ENCODE measurements at regions not wholly inside any gene's neighbourhood (a gene's known extent, or its start where the extent isn't known, plus 50 kb on each side); places are given as distances from the start of the nearest gene placed in this dataset.

- Histone ChIP-seq H3K4me1 (ENCODE audit: control insufficient read depth, insufficient read depth, low read length, poor library complexity, severe bottlenecking) (no peaks in the 10 kb centered on the region), H3K36me3 (ENCODE audit: control insufficient read depth, insufficient read depth, low read length) (no peaks in the 10 kb centered on the region), H3K9me3 (ENCODE audit: control insufficient read depth, low read length) (no peaks in the 10 kb centered on the region), H3K4me3 (ENCODE audit: extremely low read depth, insufficient read depth, low read length, poor library complexity, severe bottlenecking) (no peak overlapping the region), H3K27ac (ENCODE audit: low read depth, low read length, severe bottlenecking) (no peak overlapping the region)
- 81 to 90% methylated on average over 11 to 16 of the region's 16 CpGs for WGBS, 2 experiments (ENCODE audit: insufficient coverage in 2 of 2)
Measured at GRCh38 chr3:139281522-139282196, 62.2 kb upstream of the MRPS22 start.

- WGBS, 2 experiments (ENCODE audit: insufficient coverage in 2 of 2), result 100% methylated on average over 1 to 2 of the region's 4 CpGs
- Histone ChIP-seq H3K9me3 (ENCODE audit: control insufficient read depth, low read length) (no peaks in the 10 kb centered on the region), H3K27ac (ENCODE audit: low read depth, low read length, severe bottlenecking) (no peak overlapping the region), H3K4me1 (ENCODE audit: control insufficient read depth, insufficient read depth, low read length, poor library complexity, severe bottlenecking) (peaks cover 3% of the 10 kb centered on the region), H3K4me3 (ENCODE audit: extremely low read depth, insufficient read depth, low read length, poor library complexity, severe bottlenecking) (no peak overlapping the region), H3K36me3 (ENCODE audit: control insufficient read depth, insufficient read depth, low read length) (no peaks in the 10 kb centered on the region)
Measured at GRCh38 chr3:139283301-139283700, 60.5 kb upstream of the MRPS22 start.

- Histone ChIP-seq H3K4me3 (ENCODE audit: extremely low read depth, insufficient read depth, low read length, poor library complexity, severe bottlenecking) (no peak overlapping the region), H3K27ac (ENCODE audit: low read depth, low read length, severe bottlenecking) (no peak overlapping the region), H3K36me3 (ENCODE audit: control insufficient read depth, insufficient read depth, low read length) (no peaks in the 10 kb centered on the region), H3K9me3 (ENCODE audit: control insufficient read depth, low read length) (no peaks in the 10 kb centered on the region), H3K4me1 (ENCODE audit: control insufficient read depth, insufficient read depth, low read length, poor library complexity, severe bottlenecking) (peaks cover 10% of the 10 kb centered on the region)
- WGBS, 2 experiments (ENCODE audit: insufficient coverage in 2 of 2), result 92% methylated on average over 2 to 4 of the region's 4 CpGs
Measured at GRCh38 chr3:139284221-139284620, 59.6 kb upstream of the MRPS22 start.

- 50 to 78% methylated on average over 1 of the region's 2 CpGs for WGBS, 2 experiments (ENCODE audit: insufficient coverage in 2 of 2)
- peaks cover 10% of the 10 kb centered on the region for H3K4me1 ChIP-seq (ENCODE audit: control insufficient read depth, insufficient read depth, low read length, poor library complexity, severe bottlenecking)
Measured at GRCh38 chr3:139285691-139286090, 58.1 kb upstream of the MRPS22 start.

GRCh38 chr3:139286241-139286640 lies 57.6 kb upstream of the MRPS22 start:
- no peak overlapping the region for H3K4me3 ChIP-seq (ENCODE audit: extremely low read depth, insufficient read depth, low read length, poor library complexity, severe bottlenecking)
- no peak overlapping the region for H3K27ac ChIP-seq (ENCODE audit: low read depth, low read length, severe bottlenecking)
- H3K9me3 ChIP-seq (ENCODE audit: control insufficient read depth, low read length), result no peaks in the 10 kb centered on the region
- 78 to 97% methylated on average over 3 to 4 of the region's 5 CpGs for WGBS, 2 experiments (ENCODE audit: insufficient coverage in 2 of 2)
- H3K36me3 ChIP-seq (ENCODE audit: control insufficient read depth, insufficient read depth, low read length), result no peaks in the 10 kb centered on the region
- H3K4me1 ChIP-seq (ENCODE audit: control insufficient read depth, insufficient read depth, low read length, poor library complexity, severe bottlenecking), result peaks cover 10% of the 10 kb centered on the region

More at GRCh38 chr3:139285691-139286090, 58.1 kb upstream of the MRPS22 start:
- H3K36me3 ChIP-seq (ENCODE audit: control insufficient read depth, insufficient read depth, low read length), result no peaks in the 10 kb centered on the region
- no peak overlapping the region for H3K4me3 ChIP-seq (ENCODE audit: extremely low read depth, insufficient read depth, low read length, poor library complexity, severe bottlenecking)
- no peak overlapping the region for H3K27ac ChIP-seq (ENCODE audit: low read depth, low read length, severe bottlenecking)
- no peaks in the 10 kb centered on the region for H3K9me3 ChIP-seq (ENCODE audit: control insufficient read depth, low read length)

GRCh38 chr3:139286825-139287224 lies 57.0 kb upstream of the MRPS22 start:
- WGBS, 2 experiments (ENCODE audit: insufficient coverage in 2 of 2), result 72 to 88% methylated on average over 6 to 7 of the region's 7 CpGs
- Histone ChIP-seq H3K27ac (ENCODE audit: low read depth, low read length, severe bottlenecking) (no peak overlapping the region), H3K4me1 (ENCODE audit: control insufficient read depth, insufficient read depth, low read length, poor library complexity, severe bottlenecking) (peaks cover 10% of the 10 kb centered on the region)

GRCh38 chr3:139287557-139287956 lies 56.3 kb upstream of the MRPS22 start:
- WGBS, 2 experiments (ENCODE audit: insufficient coverage in 2 of 2), result 97 to 100% methylated on average over 4 of the region's 4 CpGs
- H3K4me3 ChIP-seq (ENCODE audit: extremely low read depth, insufficient read depth, low read length, poor library complexity, severe bottlenecking), result no peak overlapping the region
- H3K27ac ChIP-seq (ENCODE audit: low read depth, low read length, severe bottlenecking), result no peak overlapping the region
- H3K4me1 ChIP-seq (ENCODE audit: control insufficient read depth, insufficient read depth, low read length, poor library complexity, severe bottlenecking), result peaks cover 10% of the 10 kb centered on the region
- no peaks in the 10 kb centered on the region for H3K36me3 ChIP-seq (ENCODE audit: control insufficient read depth, insufficient read depth, low read length)
- no peaks in the 10 kb centered on the region for H3K9me3 ChIP-seq (ENCODE audit: control insufficient read depth, low read length)

More at GRCh38 chr3:139286825-139287224, 57.0 kb upstream of the MRPS22 start:
- Histone ChIP-seq H3K9me3 (ENCODE audit: control insufficient read depth, low read length) (no peaks in the 10 kb centered on the region), H3K36me3 (ENCODE audit: control insufficient read depth, insufficient read depth, low read length) (no peaks in the 10 kb centered on the region), H3K4me3 (ENCODE audit: extremely low read depth, insufficient read depth, low read length, poor library complexity, severe bottlenecking) (no peak overlapping the region)

GRCh38 chr3:139288266-139288821 lies 55.5 kb upstream of the MRPS22 start:
- WGBS, 2 experiments (ENCODE audit: insufficient coverage in 2 of 2), result 72 to 83% methylated on average over 6 to 7 of the region's 8 CpGs
- H3K27ac ChIP-seq (ENCODE audit: low read depth, low read length, severe bottlenecking), result no peak overlapping the region
- no peaks in the 10 kb centered on the region for H3K9me3 ChIP-seq (ENCODE audit: control insufficient read depth, low read length)
- no peak overlapping the region for H3K4me3 ChIP-seq (ENCODE audit: extremely low read depth, insufficient read depth, low read length, poor library complexity, severe bottlenecking)
- H3K4me1 ChIP-seq (ENCODE audit: control insufficient read depth, insufficient read depth, low read length, poor library complexity, severe bottlenecking), result peaks cover 15% of the 10 kb centered on the region
- H3K36me3 ChIP-seq (ENCODE audit: control insufficient read depth, insufficient read depth, low read length), result no peaks in the 10 kb centered on the region

GRCh38 chr3:139289860-139290524 lies 53.8 kb upstream of the MRPS22 start:
- 84 to 88% methylated on average over 4 to 5 of the region's 6 CpGs for WGBS, 2 experiments (ENCODE audit: insufficient coverage in 2 of 2)
- Histone ChIP-seq H3K4me3 (ENCODE audit: extremely low read depth, insufficient read depth, low read length, poor library complexity, severe bottlenecking) (no peak overlapping the region), H3K4me1 (ENCODE audit: control insufficient read depth, insufficient read depth, low read length, poor library complexity, severe bottlenecking) (peaks cover 15% of the 10 kb centered on the region), H3K36me3 (ENCODE audit: control insufficient read depth, insufficient read depth, low read length) (no peaks in the 10 kb centered on the region), H3K27ac (ENCODE audit: low read depth, low read length, severe bottlenecking) (no peak overlapping the region), H3K9me3 (ENCODE audit: control insufficient read depth, low read length) (no peaks in the 10 kb centered on the region)

- no peak overlapping the region for H3K4me3 ChIP-seq (ENCODE audit: extremely low read depth, insufficient read depth, low read length, poor library complexity, severe bottlenecking)
- no peaks in the 10 kb centered on the region for H3K9me3 ChIP-seq (ENCODE audit: control insufficient read depth, low read length)
- H3K27ac ChIP-seq (ENCODE audit: low read depth, low read length, severe bottlenecking), result no peak overlapping the region
- WGBS, 2 experiments (ENCODE audit: insufficient coverage in 2 of 2), result 96 to 100% methylated on average over 1 to 3 of the region's 4 CpGs
- no peaks in the 10 kb centered on the region for H3K36me3 ChIP-seq (ENCODE audit: control insufficient read depth, insufficient read depth, low read length)
- H3K4me1 ChIP-seq (ENCODE audit: control insufficient read depth, insufficient read depth, low read length, poor library complexity, severe bottlenecking), result peaks cover 15% of the 10 kb centered on the region
Measured at GRCh38 chr3:139291276-139292051, 52.4 kb upstream of the MRPS22 start.
